Urinary bladder (tissue), 3 donors: ENCODE measurements at regions not wholly inside any gene's neighbourhood (a gene's known extent, or its start where the extent isn't known, plus 50 kb on each side); places are given as distances from the start of the nearest gene placed in this dataset.

Source experiments
- DNase-seq: peaks from one replicate; pipeline ENCODE4 v3.0.0-alpha.2; 2015; ENCODE audit errors: extremely low spot score
- H3K27ac ChIP-seq: one replicate; pipeline ENCODE4 v1.5.1; 2013; ENCODE audit warnings: low read depth, mild to moderate bottlenecking, moderate library complexity
- H3K36me3 ChIP-seq: one replicate; pipeline ENCODE4 v1.6.1; 2013; ENCODE audit warnings: mild to moderate bottlenecking, moderate library complexity; ENCODE audit not compliant: insufficient read depth
- H3K4me1 ChIP-seq: one replicate; pipeline ENCODE4 v1.6.1; 2013; ENCODE audit warnings: mild to moderate bottlenecking, moderate library complexity; ENCODE audit not compliant: insufficient read depth
- H3K4me3 ChIP-seq: one replicate; pipeline ENCODE4 v1.5.1; 2013; ENCODE audit warnings: low read depth, low read length
- WGBS: extraction: QIAGEN DNeasy Blood & Tissue Kit; methylation state at CpG from one replicate; pipeline ENCODE4 v1.1.7; 2013; 5-methylcytosine and 5-hydroxymethylcytosine counted together
- donor health status: healthy with polysubstance abuse.
- donor health status: healthy.

- Histone ChIP-seq H3K27ac (no peak overlapping the region), H3K4me1 (no peaks in the 10 kb centered on the region), H3K4me3 (no peak overlapping the region), H3K36me3 (no peaks in the 10 kb centered on the region)
- 94% methylated on average over 4 of the region's 4 CpGs for WGBS
- DNase-seq, result no peak
Observed at GRCh38 chr3:72536206-72536877, 311.9 kb downstream of the SHQ1 start.

- Histone ChIP-seq H3K4me1 (no peaks in the 10 kb centered on the region), H3K27ac (no peak overlapping the region), H3K36me3 (no peaks in the 10 kb centered on the region), H3K4me3 (no peak overlapping the region)
- no peak for DNase-seq
- 68% methylated on average over 7 of the region's 7 CpGs for WGBS
Observed at GRCh38 chr3:72535772-72536171, 312.5 kb downstream of the SHQ1 start.

- no peak for DNase-seq
- no peak overlapping the region for H3K4me3 ChIP-seq
- H3K27ac ChIP-seq, result no peak overlapping the region
- H3K4me1 ChIP-seq, result no peaks in the 10 kb centered on the region
- H3K36me3 ChIP-seq, result no peaks in the 10 kb centered on the region
- 73% methylated on average over 8 of the region's 8 CpGs for WGBS
Observed at GRCh38 chr3:72533591-72534473, 314.4 kb downstream of the SHQ1 start.

GRCh38 chr3:72530426-72530825 is 317.8 kb downstream of the SHQ1 start:
- H3K27ac ChIP-seq, result no peak overlapping the region
- no peaks in the 10 kb centered on the region for H3K36me3 ChIP-seq
- H3K4me3 ChIP-seq, result no peak overlapping the region
- DNase-seq, result no peak
- H3K4me1 ChIP-seq, result no peaks in the 10 kb centered on the region

- WGBS, result 81% methylated on average over 4 of the region's 4 CpGs
- Histone ChIP-seq H3K4me3 (no peak overlapping the region), H3K4me1 (no peaks in the 10 kb centered on the region), H3K27ac (no peak overlapping the region), H3K36me3 (no peaks in the 10 kb centered on the region)
- no peak for DNase-seq
Observed at GRCh38 chr3:72529081-72529480, 319.2 kb downstream of the SHQ1 start.

GRCh38 chr3:72523429-72524151 is 324.7 kb downstream of the SHQ1 start:
- DNase-seq, result no peak
- H3K4me3 ChIP-seq, result no peak overlapping the region
- no peaks in the 10 kb centered on the region for H3K36me3 ChIP-seq
- no peak overlapping the region for H3K27ac ChIP-seq
- WGBS, result 37% methylated on average over 9 of the region's 9 CpGs
- H3K4me1 ChIP-seq, result no peaks in the 10 kb centered on the region

- H3K36me3 ChIP-seq, result no peaks in the 10 kb centered on the region
- H3K4me1 ChIP-seq, result no peaks in the 10 kb centered on the region
- no peak overlapping the region for H3K27ac ChIP-seq
- H3K4me3 ChIP-seq, result no peak overlapping the region
- DNase-seq, result no peak
- 77% methylated on average over 8 of the region's 8 CpGs for WGBS
Observed at GRCh38 chr3:72520690-72521308, 327.4 kb downstream of the SHQ1 start.

- no peaks in the 10 kb centered on the region for H3K36me3 ChIP-seq
- H3K4me1 ChIP-seq, result no peaks in the 10 kb centered on the region
- no peak overlapping the region for H3K27ac ChIP-seq
- no peak overlapping the region for H3K4me3 ChIP-seq
- no peak for DNase-seq
- 93% methylated on average over 4 of the region's 4 CpGs for WGBS
Observed at GRCh38 chr3:72519946-72520604, 328.2 kb downstream of the SHQ1 start.

- DNase-seq, result peak; percentile 47
- Histone ChIP-seq H3K27ac (no peak overlapping the region), H3K4me3 (no peak overlapping the region), H3K36me3 (no peaks in the 10 kb centered on the region), H3K4me1 (no peaks in the 10 kb centered on the region)
- WGBS, result 36% methylated on average over 4 of the region's 4 CpGs
Observed at GRCh38 chr3:72517921-72518424, 330.3 kb downstream of the SHQ1 start.

GRCh38 chr3:72517336-72517735 is 330.9 kb downstream of the SHQ1 start:
- Histone ChIP-seq H3K27ac (no peak overlapping the region), H3K4me3 (no peak overlapping the region), H3K4me1 (no peaks in the 10 kb centered on the region), H3K36me3 (no peaks in the 10 kb centered on the region)
- DNase-seq, result no peak
- WGBS, result 44% methylated on average over 5 of the region's 5 CpGs

- no peak for DNase-seq
- Histone ChIP-seq H3K36me3 (no peaks in the 10 kb centered on the region), H3K4me3 (no peak overlapping the region), H3K4me1 (no peaks in the 10 kb centered on the region), H3K27ac (no peak overlapping the region)
- WGBS, result 83% methylated on average over 2 of the region's 2 CpGs
Observed at GRCh38 chr3:72516361-72516760, 331.9 kb downstream of the SHQ1 start.

GRCh38 chr3:72515941-72516340 is 332.3 kb downstream of the SHQ1 start:
- H3K4me1 ChIP-seq, result no peaks in the 10 kb centered on the region
- no peak overlapping the region for H3K27ac ChIP-seq
- H3K4me3 ChIP-seq, result no peak overlapping the region
- no peak for DNase-seq
- no peaks in the 10 kb centered on the region for H3K36me3 ChIP-seq
- WGBS, result 84% methylated on average over 3 of the region's 3 CpGs

- H3K36me3 ChIP-seq, result no peaks in the 10 kb centered on the region
- H3K27ac ChIP-seq, result no peak overlapping the region
- DNase-seq, result no peak
- no peaks in the 10 kb centered on the region for H3K4me1 ChIP-seq
- H3K4me3 ChIP-seq, result no peak overlapping the region
- 50% methylated on average over 3 of the region's 3 CpGs for WGBS
Observed at GRCh38 chr3:72515281-72515680, 333.0 kb downstream of the SHQ1 start.
